ENCODE measurements at regions not wholly inside any gene's neighbourhood (a gene's known extent, or its start where the extent isn't known, plus 50 kb on each side); places are given as distances from the start of the nearest gene placed in this dataset.

GRCh38 chr21:31497914-31498313 lies 153.9 kb upstream of the TIAM1 start:
- DNase-seq = no peak

GRCh38 chr21:31493350-31493880 lies 149.4 kb upstream of the TIAM1 start:
- no peak for DNase-seq

- DNase-seq = no peak
Observed at GRCh38 chr21:31491617-31492016, 147.6 kb upstream of the TIAM1 start.

DNA sequence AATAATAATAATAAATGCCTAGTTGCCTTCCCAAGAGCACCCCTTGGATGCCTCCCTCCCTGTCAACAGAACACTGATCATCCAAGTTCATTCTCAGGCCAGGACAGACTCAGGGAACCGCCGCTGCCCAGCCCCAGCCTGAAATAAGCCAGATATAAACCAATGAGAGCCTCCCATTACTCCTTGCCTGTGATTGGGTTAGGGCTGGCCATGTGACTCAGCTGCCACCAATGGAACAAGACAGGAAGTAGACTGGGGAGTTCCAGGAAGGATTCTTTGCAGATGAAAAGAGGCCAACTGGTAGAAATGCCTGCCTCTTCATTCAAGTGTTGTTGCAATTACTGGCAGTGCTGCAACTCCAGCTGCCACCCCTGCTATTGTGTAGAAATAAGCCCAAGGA lies 146.4 kb upstream of the TIAM1 start:
- DNase-seq = no peak

DNA sequence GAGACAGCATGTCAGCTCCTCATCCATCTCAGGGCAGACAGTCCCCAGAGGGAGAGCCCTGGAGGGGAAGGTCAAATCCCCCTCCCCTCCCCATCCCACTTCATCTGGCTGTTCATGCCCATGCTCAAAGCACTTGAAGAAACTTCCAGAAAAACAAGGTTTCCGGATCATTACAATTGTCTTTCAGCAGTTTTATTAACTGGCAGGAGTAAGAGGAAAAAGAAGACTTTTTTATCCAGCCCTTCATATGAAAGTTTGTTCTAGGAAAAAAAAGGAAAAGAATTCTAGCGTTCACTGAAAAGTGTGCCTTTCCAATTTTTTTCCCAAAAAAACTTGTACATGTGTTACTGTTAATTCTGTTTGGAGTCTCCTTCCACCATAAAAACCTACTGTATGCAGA lies 145.7 kb upstream of the TIAM1 start:
- DNase-seq = no peak

- no peak for DNase-seq
Observed at GRCh38 chr21:31489014-31489413, 145.0 kb upstream of the TIAM1 start.

- no peak for DNase-seq
Observed at GRCh38 chr21:31484219-31484618, 140.2 kb upstream of the TIAM1 start.

DNA sequence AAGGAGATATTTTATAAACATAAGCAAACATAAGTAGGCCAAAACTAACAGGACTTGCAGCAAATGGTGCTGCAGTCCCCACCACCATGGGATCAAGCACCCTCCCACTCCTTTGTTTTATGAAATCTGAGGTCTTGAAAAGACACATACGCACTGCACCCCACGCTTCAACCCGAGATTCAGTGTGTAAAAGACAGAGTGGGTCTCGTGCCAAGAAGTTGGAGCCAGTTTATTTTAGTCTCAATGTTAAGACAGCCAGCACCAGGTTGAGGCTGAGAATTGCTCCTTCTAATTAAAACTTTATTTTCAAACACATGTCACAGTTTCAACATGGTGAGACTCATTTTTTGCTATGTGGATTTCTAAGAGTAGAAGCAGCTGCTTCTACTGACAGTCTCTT lies 139.1 kb upstream of the TIAM1 start:
- no peak for DNase-seq

- DNase-seq = no peak
Observed at GRCh38 chr21:31482460-31482859, 138.4 kb upstream of the TIAM1 start.

DNA sequence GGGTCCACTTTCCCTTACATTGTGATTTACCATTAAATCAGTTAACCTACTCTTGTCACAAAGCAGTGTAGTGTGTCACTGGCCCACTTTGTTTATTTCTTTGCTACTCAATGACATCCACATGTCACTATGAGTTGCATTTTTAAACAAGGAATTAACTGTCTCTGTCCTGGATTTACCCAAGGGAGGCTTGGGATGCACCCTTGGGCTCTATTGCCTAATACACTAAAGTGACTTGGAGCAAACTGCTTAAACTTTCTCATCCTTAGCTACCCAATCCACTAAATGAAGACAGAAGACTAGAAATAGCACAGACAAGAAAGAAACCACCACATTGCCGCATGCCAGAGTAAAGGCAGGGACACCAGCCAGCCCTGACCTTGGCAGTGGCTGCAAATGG lies 136.2 kb upstream of the TIAM1 start:
- DNase-seq = no peak

DNA sequence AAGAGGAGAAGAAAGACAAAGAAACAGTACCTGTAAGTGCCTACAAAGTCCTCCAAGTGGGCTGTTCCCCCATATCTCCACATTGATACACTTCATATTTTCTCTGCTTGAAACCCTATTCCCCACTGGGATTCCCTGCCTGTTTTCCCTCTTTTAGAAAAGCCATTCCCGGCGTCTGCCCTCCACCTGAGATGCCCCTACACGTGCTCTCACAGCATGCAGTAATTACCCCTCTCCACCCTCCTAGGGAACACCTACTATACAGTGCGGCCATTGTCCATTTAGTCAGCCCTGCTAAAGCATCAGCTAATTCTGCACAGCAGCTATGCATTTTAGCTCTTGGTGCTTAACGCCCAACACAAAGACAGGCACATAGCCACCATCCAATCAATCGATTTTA lies 135.7 kb upstream of the TIAM1 start:
- DNase-seq = no peak

- DNase-seq = no peak
Observed at GRCh38 chr21:31479222-31479621, 135.2 kb upstream of the TIAM1 start.

DNA sequence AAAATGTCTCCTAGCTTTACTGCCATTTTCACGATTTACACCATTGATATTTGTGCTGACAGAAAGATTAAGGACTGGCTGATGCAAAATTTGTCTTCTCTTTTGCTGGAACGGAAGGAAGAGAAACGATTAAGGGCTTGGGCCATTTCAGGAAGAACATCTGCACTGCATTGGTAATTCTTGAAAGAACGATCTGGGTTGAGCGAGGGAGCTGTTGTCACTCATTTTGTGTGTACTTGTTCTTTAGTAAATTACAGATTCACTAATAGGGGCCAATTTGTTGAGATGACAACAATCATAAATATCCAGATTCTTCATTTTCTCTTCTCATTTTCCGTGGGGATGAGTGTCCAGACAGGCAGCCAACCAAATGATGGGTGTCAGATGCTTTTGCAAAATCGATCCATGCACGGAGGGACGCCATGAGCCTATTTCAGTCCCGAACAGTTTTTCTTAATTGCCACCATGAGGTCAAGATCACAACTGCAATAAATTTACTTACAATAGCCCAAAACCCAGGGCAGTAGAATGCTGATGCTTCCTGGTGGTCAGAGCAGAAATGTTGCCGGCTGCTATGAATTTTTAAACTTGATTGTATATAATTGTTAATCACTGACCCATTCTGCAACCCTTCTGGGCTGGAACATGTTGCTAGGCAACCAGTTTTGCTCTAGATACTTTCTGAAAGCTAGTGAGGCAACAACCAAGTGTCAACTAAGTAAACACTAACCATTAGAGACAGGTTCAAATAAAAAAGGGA lies 132.4 kb upstream of the TIAM1 start:
- no peak for DNase-seq

DNA sequence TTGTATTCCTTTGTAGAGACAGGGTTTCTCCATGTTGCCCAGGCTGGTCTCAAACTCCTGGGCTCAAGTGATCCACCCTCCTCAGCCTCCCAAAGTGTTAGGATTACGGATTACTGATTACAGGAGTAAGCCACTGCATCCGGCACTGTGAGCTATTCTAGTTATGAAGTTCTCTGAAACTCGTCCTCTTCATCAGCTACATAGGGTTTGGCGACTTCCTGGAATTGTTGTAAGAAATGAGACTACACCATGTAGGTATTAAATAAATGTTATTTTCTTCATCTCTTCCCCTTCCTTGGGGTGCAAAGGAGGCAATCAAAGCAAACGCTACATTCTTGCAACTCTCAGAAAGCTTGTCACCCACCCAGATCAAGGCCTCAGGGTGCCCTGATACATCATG lies 131.2 kb upstream of the TIAM1 start:
- no peak for DNase-seq

DNA sequence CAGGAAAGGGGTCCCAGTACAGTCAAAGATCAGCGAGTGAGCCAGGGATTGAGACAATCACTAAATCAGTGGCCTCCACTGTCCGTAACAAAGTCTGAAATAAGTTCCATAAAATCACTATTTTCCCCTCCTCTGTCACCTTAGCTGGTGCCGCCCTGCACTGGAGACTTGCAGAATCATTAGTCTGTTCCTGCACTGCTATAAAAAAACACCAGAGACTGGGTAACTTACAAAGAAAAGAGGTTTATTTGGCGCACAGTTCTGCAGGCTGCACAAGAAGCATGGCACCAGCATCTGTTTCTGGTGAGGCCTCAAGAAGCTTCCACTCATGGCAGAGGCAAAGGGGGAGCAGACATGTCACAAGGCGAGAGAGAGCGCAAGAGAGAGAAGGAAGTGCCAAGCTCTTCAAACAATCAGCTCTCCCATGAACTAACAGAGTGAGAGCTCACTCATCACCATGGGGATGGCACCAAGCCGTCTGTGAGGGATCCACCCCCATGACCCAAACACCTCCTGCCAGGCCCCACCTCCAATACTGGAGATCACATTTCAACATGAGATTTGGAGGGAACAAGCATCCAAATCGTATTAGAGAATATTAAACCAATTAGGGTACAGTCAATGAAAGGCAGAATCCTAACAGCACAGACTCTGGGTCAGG lies 129.8 kb upstream of the TIAM1 start:
- no peak for DNase-seq

- DNase-seq = no peak
Observed at GRCh38 chr21:31471865-31472264, 127.8 kb upstream of the TIAM1 start.

- DNase-seq = no peak
Observed at GRCh38 chr21:31470896-31471694, 127.0 kb upstream of the TIAM1 start.

DNA sequence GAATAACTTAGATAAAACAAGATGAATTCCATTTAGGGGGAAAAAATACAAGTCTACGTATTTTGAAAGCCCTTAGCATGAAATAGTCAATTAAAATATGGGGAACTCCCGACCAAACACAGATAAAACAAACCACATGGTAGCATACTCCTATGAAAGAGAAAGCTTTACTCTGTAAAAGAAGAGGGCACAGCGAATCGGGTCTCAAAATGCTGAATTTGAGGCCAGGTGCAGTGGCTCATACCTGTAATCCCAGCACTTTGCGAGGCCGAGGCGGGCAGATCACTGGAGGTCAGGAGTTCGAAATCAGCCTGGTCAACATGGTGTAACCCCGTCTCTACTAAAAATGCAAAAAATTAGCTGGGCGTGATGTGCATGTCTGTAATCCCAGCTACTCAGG lies 116.9 kb upstream of the TIAM1 start:
- DNase-seq = no peak

GRCh38 chr21:31459457-31459856 lies 115.4 kb upstream of the TIAM1 start:
- DNase-seq = no peak

DNA sequence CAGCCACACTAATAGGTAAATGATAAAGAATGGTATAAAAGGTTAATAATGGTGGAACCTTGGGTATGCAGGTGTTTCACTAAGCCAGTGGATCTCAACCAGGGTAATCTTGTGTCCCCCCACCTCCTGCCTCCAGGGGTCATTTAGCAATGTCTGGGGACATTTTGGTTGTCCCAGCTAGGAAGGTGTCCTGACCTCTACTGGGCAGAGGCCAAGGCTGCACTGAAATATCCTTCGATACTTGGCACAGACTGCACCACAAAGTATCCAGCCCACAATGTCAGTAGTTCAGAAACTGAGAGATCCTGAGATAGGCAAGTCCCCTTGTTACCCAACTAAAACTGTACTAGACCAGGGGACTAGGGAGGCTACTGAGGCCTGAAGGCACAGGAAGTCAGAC lies 113.6 kb upstream of the TIAM1 start:
- DNase-seq = no peak

DNA sequence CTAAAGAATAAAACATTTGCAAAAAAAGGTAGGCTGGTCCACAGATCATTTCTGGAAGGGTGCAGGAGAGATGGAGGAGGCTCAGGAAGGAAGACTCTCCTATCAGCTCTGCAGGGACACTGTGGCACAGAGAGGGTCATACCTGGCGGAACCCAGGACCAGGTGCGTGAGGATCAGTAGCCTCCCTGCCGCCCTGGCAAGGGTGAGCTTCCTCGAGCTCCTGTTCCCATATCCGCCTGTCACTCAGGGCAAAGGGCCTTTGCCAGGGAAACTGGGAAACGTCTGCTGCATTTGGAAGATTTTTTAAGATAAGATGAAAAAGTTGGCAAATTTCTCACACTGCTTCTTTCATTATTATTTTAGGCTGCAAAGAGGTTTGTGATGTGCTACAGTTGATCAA lies 112.1 kb upstream of the TIAM1 start:
- no peak for DNase-seq

DNA sequence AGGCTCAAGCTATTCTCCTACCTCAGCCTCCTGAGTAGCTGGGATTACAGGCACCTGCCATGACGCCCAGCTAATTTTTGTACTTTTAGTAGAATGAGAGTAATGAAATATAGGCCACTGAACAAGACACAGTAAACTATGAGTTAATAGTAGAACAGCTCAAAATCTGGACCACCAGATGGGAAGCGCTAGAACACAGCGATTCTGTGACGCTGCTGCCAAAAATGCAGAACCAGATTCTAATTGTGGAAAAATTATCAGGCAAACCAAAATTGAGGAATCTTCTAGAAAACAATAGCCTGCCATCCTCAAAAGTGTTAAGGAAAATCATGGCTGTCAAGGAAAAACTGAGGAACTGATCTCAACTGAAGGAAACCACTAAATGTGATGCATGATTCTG lies 111.4 kb upstream of the TIAM1 start:
- no peak for DNase-seq

- DNase-seq = no peak
Observed at GRCh38 chr21:31450980-31451379, 106.9 kb upstream of the TIAM1 start.

Measured in central memory CD4-positive, alpha-beta T cell (primary cell).